NB4 (cell line): ENCODE measurements at regions not wholly inside any gene's neighbourhood (a gene's known extent, or its start where the extent isn't known, plus 50 kb on each side); places are given as distances from the start of the nearest gene placed in this dataset.

ENCODE experiments used
- MYC ChIP-seq: IDR thresholded peaks from 2 replicates; pipeline ENCODE4 v1.6.1; 2011; ENCODE audit warnings: low read depth, low read length
- POLR2A ChIP-seq: IDR thresholded peaks from 2 replicates; pipeline ENCODE4 v1.6.1; 2011; ENCODE audit warnings: mild to moderate bottlenecking; ENCODE audit not compliant: insufficient read length; ENCODE audit errors: extremely low read depth
- TF ChIP-seq, protein P1 (sequence below): IDR thresholded peaks from one replicate; pipeline ENCODE4 v1.5.1; 2012; ENCODE audit warnings: low read depth, low read length

DNA sequence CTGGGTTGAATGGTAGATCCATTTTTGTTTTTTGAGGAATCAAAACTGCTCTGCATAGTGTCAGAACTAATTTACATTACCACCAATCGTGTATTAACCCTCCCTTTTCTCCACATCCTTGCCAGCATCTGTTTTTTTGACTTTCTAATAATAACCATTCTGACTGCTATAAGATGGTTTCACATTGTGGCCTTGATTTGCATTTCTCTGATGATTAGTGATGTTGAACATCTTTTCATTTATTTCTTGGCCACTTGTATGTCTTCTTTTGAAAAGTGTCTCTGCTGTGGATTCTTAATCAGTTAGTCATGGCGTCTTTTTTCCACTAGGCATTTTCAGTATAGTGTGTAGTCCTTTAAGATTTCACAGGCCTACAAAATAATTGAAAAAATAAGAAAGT, 2144.3 kb upstream of the C9orf72 start:
- TF ChIP-seq, protein P1, sequence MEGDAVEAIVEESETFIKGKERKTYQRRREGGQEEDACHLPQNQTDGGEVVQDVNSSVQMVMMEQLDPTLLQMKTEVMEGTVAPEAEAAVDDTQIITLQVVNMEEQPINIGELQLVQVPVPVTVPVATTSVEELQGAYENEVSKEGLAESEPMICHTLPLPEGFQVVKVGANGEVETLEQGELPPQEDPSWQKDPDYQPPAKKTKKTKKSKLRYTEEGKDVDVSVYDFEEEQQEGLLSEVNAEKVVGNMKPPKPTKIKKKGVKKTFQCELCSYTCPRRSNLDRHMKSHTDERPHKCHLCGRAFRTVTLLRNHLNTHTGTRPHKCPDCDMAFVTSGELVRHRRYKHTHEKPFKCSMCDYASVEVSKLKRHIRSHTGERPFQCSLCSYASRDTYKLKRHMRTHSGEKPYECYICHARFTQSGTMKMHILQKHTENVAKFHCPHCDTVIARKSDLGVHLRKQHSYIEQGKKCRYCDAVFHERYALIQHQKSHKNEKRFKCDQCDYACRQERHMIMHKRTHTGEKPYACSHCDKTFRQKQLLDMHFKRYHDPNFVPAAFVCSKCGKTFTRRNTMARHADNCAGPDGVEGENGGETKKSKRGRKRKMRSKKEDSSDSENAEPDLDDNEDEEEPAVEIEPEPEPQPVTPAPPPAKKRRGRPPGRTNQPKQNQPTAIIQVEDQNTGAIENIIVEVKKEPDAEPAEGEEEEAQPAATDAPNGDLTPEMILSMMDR, result no peak
- TF ChIP-seq POLR2A (no peak), MYC (no peak)
